NCI-H1417 (cell line): ENCODE measurements at regions not wholly inside any gene's neighbourhood (a gene's known extent, or its start where the extent isn't known, plus 50 kb on each side); places are given as distances from the start of the nearest gene placed in this dataset.
A peak's percentile ranks its signal among the peaks of the same experiment; 100 is the strongest.

Experiments used
- DNase-seq, 3 experiments: peaks; one replicate each; lab custom pipeline; 2025; lab: John Stamatoyannopoulos, UW

- DNase-seq, result peak in 1 of 3 experiments; percentile 14
These were observed 700.6 kb downstream of the NLGN4X start for GRCh38 chrX:5528057-5528456.

GRCh38 chrX:5526191-5526590 is 702.5 kb downstream of the NLGN4X start:
- DNase-seq, result no peak

- DNase-seq, result no peak
These were observed 737.7 kb downstream of the NLGN4X start for GRCh38 chrX:5490786-5491563.

- no peak for DNase-seq
These were observed 754.4 kb downstream of the NLGN4X start for GRCh38 chrX:5474282-5474681.

GRCh38 chrX:5458300-5458842 is 770.3 kb downstream of the NLGN4X start:
- peak in 1 of 3 experiments; percentile 11 for DNase-seq

GRCh38 chrX:5449323-5449722 is 779.3 kb downstream of the NLGN4X start:
- no peak for DNase-seq

GRCh38 chrX:5431823-5432222 is 796.8 kb downstream of the NLGN4X start:
- no peak for DNase-seq

GRCh38 chrX:5425119-5425518 is 803.5 kb downstream of the NLGN4X start:
- DNase-seq, result no peak

GRCh38 chrX:5417381-5417780 is 811.3 kb downstream of the NLGN4X start:
- no peak for DNase-seq

- DNase-seq, result no peak
These were observed 812.9 kb downstream of the NLGN4X start for GRCh38 chrX:5415738-5416137.

- DNase-seq, result no peak
These were observed 819.6 kb downstream of the NLGN4X start for GRCh38 chrX:5409106-5409505.

GRCh38 chrX:5402461-5402860 is 826.2 kb downstream of the NLGN4X start:
- DNase-seq, result no peak

- DNase-seq, result peak in 1 of 3 experiments; percentile 9
These were observed 829.3 kb downstream of the NLGN4X start for GRCh38 chrX:5399403-5399802.

GRCh38 chrX:5397409-5397808 is 831.3 kb downstream of the NLGN4X start:
- no peak for DNase-seq

- peak in 1 of 3 experiments; percentile 5 for DNase-seq
These were observed 838.3 kb downstream of the NLGN4X start for GRCh38 chrX:5390376-5390775.

GRCh38 chrX:5388087-5388486 is 840.6 kb downstream of the NLGN4X start:
- no peak for DNase-seq

- no peak for DNase-seq
These were observed 848.2 kb downstream of the NLGN4X start for GRCh38 chrX:5380426-5380825.

- DNase-seq, result no peak
These were observed 886.8 kb downstream of the NLGN4X start for GRCh38 chrX:5341902-5342301.

- DNase-seq, result no peak
These were observed 891.5 kb downstream of the NLGN4X start for GRCh38 chrX:5337160-5337559.

GRCh38 chrX:5324546-5324945 is 904.1 kb downstream of the NLGN4X start:
- no peak for DNase-seq

- no peak for DNase-seq
These were observed 914.5 kb downstream of the NLGN4X start for GRCh38 chrX:5314148-5314547.

GRCh38 chrX:5307416-5307815 is 921.3 kb downstream of the NLGN4X start:
- no peak for DNase-seq

GRCh38 chrX:5306654-5307121 is 922.0 kb downstream of the NLGN4X start:
- DNase-seq, result no peak

- no peak for DNase-seq
These were observed 923.2 kb downstream of the NLGN4X start for GRCh38 chrX:5305452-5305851.
